GM04504 (cell line): ENCODE measurements at regions not wholly inside any gene's neighbourhood (a gene's known extent, or its start where the extent isn't known, plus 50 kb on each side); places are given as distances from the start of the nearest gene placed in this dataset.
"Not testable (repeated sequence)": the region's sequence is repeated elsewhere in the genome, so short reads cannot be mapped to it uniquely, and the experiment has no call there.

Source experiments
- DNase-seq: peaks from one replicate; pipeline ENCODE4 v3.0.0-alpha.2; 2012; ENCODE audit warnings: low read depth

GRCh38 chr7:113301141-113301540, 182.8 kb upstream of the SMIM30 start:
- no peak for DNase-seq

- no peak for DNase-seq
Measured at GRCh38 chr7:113299748-113300147, 181.4 kb upstream of the SMIM30 start.

GRCh38 chr7:113298501-113298900, 180.1 kb upstream of the SMIM30 start:
- no peak for DNase-seq

GRCh38 chr7:113294750-113295149, 176.4 kb upstream of the SMIM30 start:
- DNase-seq = no peak

- DNase-seq = no peak
Measured at GRCh38 chr7:113292105-113292504, 173.8 kb upstream of the SMIM30 start.

- no peak for DNase-seq
Measured at GRCh38 chr7:113291058-113291457, 172.7 kb upstream of the SMIM30 start.

GRCh38 chr7:113289140-113289740, 170.9 kb upstream of the SMIM30 start:
- DNase-seq = peak; percentile 17

- no peak for DNase-seq
Measured at GRCh38 chr7:113285411-113285810, 167.1 kb upstream of the SMIM30 start.

- DNase-seq = peak; percentile 5
Measured at GRCh38 chr7:113283861-113284260, 165.5 kb upstream of the SMIM30 start.

GRCh38 chr7:113282875-113283274, 164.5 kb upstream of the SMIM30 start:
- DNase-seq = no peak

GRCh38 chr7:113281223-113281622, 162.9 kb upstream of the SMIM30 start:
- no peak for DNase-seq

- no peak for DNase-seq
Measured at GRCh38 chr7:113279256-113279655, 160.9 kb upstream of the SMIM30 start.

- no peak for DNase-seq
Measured at GRCh38 chr7:113270790-113271189, 152.4 kb upstream of the SMIM30 start.

GRCh38 chr7:113269592-113269991, 151.2 kb upstream of the SMIM30 start:
- DNase-seq = not testable (repeated sequence)

- no peak for DNase-seq
Measured at GRCh38 chr7:113268757-113269156, 150.4 kb upstream of the SMIM30 start.

GRCh38 chr7:113267885-113268284, 149.5 kb upstream of the SMIM30 start:
- DNase-seq = no peak

GRCh38 chr7:113267271-113267670, 148.9 kb upstream of the SMIM30 start:
- DNase-seq = no peak

- no peak for DNase-seq
Measured at GRCh38 chr7:113263749-113264148, 145.4 kb upstream of the SMIM30 start.

GRCh38 chr7:113263215-113263742, 144.9 kb upstream of the SMIM30 start:
- DNase-seq = not testable (repeated sequence)

GRCh38 chr7:113256883-113257531, 138.7 kb upstream of the SMIM30 start:
- DNase-seq = no peak

GRCh38 chr7:113247198-113247597, 128.8 kb upstream of the SMIM30 start:
- no peak for DNase-seq

- no peak for DNase-seq
Measured at GRCh38 chr7:113246738-113247137, 128.4 kb upstream of the SMIM30 start.

GRCh38 chr7:113232885-113233284, 114.5 kb upstream of the SMIM30 start:
- DNase-seq = no peak

GRCh38 chr7:113230691-113231090, 112.3 kb upstream of the SMIM30 start:
- no peak for DNase-seq
